Glutamatergic neuron (in vitro differentiated cells): ENCODE measurements at regions not wholly inside any gene's neighbourhood (a gene's known extent, or its start where the extent isn't known, plus 50 kb on each side); places are given as distances from the start of the nearest gene placed in this dataset.

Source experiments
- DNase-seq: peaks from one replicate; pipeline ENCODE4 v3.0.0; 2022
- H3K27ac Mint-ChIP-seq: one replicate; pipeline ENCODE4 v1.8.0; 2020; ENCODE audit warnings: mild to moderate bottlenecking, mixed read lengths, inconsistent platforms; ENCODE audit not compliant: unreplicated experiment
- H3K27me3 Mint-ChIP-seq: one replicate; pipeline ENCODE4 v1.8.0; 2020; ENCODE audit warnings: mild to moderate bottlenecking, moderate library complexity, mixed read lengths, inconsistent platforms; ENCODE audit not compliant: unreplicated experiment
- H3K36me3 Mint-ChIP-seq: one replicate; pipeline ENCODE4 v1.8.0; 2020; ENCODE audit warnings: mild to moderate bottlenecking, mixed read lengths, inconsistent platforms; ENCODE audit not compliant: unreplicated experiment
- H3K4me1 Mint-ChIP-seq: one replicate; pipeline ENCODE4 v1.8.0; 2020; ENCODE audit warnings: mild to moderate bottlenecking, low read depth, mixed read lengths, inconsistent platforms; ENCODE audit not compliant: unreplicated experiment
- H3K4me3 Mint-ChIP-seq: one replicate; pipeline ENCODE4 v1.8.0; 2020; ENCODE audit warnings: mild to moderate bottlenecking, mixed read lengths, inconsistent platforms; ENCODE audit not compliant: unreplicated experiment
- H3K9me3 Mint-ChIP-seq: one replicate; pipeline ENCODE4 v1.8.0; 2020; ENCODE audit warnings: mild to moderate bottlenecking, moderate library complexity, mixed read lengths, inconsistent platforms; ENCODE audit not compliant: unreplicated experiment
- CTCF ChIP-seq: fragments of 200-600 bp; sonication (generic); IDR thresholded peaks from one replicate; pipeline ENCODE4 v1.5.0; 2021; ENCODE audit not compliant: partially characterized antibody, unreplicated experiment

DNA sequence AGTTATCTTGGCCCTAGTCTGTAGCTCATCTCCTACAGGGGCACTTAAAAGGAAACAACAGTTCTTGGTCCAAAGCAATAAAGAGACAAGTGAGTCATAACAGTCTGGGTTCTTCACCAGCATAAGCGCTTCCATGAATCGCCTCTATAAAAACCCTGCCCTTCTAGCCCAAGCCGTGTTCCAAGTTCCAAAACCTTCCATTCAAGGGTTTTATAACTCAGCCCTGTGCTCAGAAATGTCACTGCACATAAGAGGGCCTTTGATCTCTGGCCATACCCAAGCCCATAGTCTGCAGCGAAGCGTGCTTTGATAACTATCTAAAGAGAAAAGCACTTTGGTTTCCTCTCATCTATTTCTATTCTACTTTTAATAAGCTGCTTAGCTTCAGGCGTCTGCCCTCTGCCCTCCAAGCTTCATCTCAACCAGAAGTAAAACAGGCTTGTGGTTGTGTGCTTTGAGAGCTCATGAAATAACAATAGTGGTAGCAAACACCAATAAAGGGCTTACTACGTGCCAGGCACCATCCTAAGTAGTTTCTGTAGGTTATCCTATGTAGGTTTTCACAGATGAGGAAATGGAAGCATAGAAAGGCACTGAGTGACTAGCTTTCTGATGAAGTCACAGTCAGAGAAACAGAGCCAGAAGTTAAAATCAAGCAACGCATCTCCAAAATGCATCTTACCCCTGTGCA, 64.0 kb upstream of the AKAP13 start:
- H3K27me3 Mint-ChIP-seq = no peaks in the 10 kb centered on the region
- no peaks in the 10 kb centered on the region for H3K36me3 Mint-ChIP-seq
- H3K4me1 Mint-ChIP-seq = no peaks in the 10 kb centered on the region
- DNase-seq = no peak
- H3K9me3 Mint-ChIP-seq = no peaks in the 10 kb centered on the region
- H3K4me3 Mint-ChIP-seq = no peak overlapping the region
- no peak overlapping the region for H3K27ac Mint-ChIP-seq
- TF ChIP-seq CTCF = no peak

DNA sequence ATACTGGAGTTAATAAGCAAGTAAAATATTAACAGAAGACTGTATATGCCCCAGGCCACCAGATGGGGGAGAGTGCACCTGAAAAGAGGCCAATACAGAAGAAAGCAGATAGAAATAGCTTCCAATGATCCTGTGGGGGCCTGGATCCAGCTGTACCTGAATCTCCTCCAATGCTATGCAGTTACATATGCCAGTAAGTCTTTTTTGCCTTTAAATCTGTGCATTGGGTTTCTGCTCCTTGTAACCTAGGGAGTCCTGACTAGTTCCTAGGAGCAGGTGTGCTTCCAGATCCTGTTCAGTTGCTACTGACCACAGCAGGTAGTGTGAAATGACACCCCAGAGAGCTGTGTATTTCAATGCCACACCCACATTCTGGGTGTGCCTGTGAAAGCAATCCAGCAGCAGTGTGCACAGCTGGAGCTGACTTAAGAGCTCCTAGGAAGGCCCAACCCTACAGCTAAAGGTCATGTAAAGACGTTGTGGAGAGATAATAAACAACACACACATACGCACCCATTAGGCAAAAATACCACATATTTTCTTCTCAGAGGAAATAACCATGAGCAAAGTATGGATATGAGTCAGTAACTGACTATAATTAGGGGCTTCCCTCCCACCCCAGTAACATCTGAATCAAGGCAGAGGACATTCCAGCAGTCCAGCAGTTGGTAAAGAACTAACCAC, 62.2 kb upstream of the AKAP13 start:
- H3K27ac Mint-ChIP-seq = no peak overlapping the region

DNA sequence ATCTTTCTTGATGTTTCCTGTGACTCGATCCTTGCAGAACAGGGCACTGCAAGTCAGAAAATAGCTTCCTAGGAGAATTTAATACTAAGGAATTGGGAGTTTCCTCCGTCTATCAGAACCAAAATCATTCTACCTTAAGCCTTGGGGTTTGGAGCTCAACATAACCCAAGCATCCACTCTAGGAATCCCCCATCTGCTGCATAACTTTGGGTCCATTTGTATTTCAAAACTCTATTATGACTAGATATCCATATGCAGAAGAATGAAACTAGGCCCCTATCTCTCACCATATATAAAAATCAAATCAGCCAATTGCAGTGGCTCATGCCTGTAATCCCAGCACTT, 61.7 kb upstream of the AKAP13 start:
- Mint-ChIP-seq H3K4me1 (no peaks in the 10 kb centered on the region), H3K4me3 (no peak overlapping the region), H3K27ac (no peak overlapping the region), H3K36me3 (no peaks in the 10 kb centered on the region), H3K27me3 (no peaks in the 10 kb centered on the region), H3K9me3 (no peaks in the 10 kb centered on the region)
- DNase-seq = no peak
- no peak for TF ChIP-seq CTCF

More for the DNA sequence above, 62.2 kb upstream of the AKAP13 start:
- Mint-ChIP-seq H3K27me3 (no peaks in the 10 kb centered on the region), H3K4me1 (no peaks in the 10 kb centered on the region), H3K9me3 (no peaks in the 10 kb centered on the region), H3K36me3 (no peaks in the 10 kb centered on the region), H3K4me3 (no peak overlapping the region)
- no peak for DNase-seq
- no peak for TF ChIP-seq CTCF

DNA sequence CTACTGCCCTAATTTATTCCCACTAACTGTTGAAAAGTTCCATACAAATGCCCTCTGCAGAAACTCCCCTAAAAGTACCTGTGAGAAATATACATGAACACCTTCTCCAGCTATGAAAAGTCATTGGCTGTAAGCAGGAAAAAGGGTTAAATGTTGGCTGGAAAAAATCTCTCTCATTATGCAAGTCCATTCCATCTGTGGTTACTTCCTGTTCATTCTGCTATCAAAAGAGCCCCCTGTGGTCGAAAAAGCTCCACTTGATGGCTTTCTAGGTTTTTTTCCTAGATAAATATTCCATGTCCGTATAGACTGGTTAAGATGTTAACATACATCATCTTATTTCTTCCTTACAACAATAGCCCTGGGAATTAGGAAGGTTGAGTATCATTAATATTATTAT, 56.2 kb upstream of the AKAP13 start:
- H3K4me3 Mint-ChIP-seq = no peak overlapping the region
- no peaks in the 10 kb centered on the region for H3K36me3 Mint-ChIP-seq
- H3K27ac Mint-ChIP-seq = no peak overlapping the region
- no peak for DNase-seq
- peaks cover 2% of the 10 kb centered on the region for H3K9me3 Mint-ChIP-seq
- no peak for TF ChIP-seq CTCF
- H3K4me1 Mint-ChIP-seq = no peaks in the 10 kb centered on the region
- no peaks in the 10 kb centered on the region for H3K27me3 Mint-ChIP-seq

DNA sequence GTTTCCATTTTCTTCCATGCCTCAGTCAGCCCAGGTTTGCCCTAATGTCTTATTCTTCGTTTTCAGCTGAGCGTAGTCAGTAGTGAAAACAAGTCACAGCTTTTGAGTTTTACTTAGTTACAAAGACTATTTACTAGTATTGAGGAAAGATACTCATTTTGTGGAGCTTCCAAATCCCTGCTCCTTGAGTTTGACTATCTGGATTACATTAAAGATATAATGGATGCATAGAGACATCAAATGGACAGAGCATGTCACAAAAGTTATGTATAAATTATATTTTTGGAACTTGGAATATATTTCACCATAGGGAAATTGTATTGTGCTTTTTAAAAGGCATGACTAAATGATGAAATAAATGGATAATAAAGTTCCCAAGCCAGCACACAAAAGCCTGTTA, 54.6 kb upstream of the AKAP13 start:
- Mint-ChIP-seq H3K27ac (no peak overlapping the region), H3K4me1 (peaks cover 12% of the 10 kb centered on the region), H3K9me3 (peaks cover 2% of the 10 kb centered on the region), H3K27me3 (no peaks in the 10 kb centered on the region), H3K4me3 (no peak overlapping the region), H3K36me3 (no peaks in the 10 kb centered on the region)
- no peak for DNase-seq
- no peak for TF ChIP-seq CTCF
